ENCODE measurements at regions not wholly inside any gene's neighbourhood (a gene's known extent, or its start where the extent isn't known, plus 50 kb on each side); places are given as distances from the start of the nearest gene placed in this dataset.

- no peak for DNase-seq (ENCODE audit: extremely low spot score)
- ChIA-PET CTCF (no interaction called here), POLR2A (no interaction called here)
- TF ChIP-seq SUZ12 (IDR thresholded peaks at IDR 0.05) = no peak
- TF ChIP-seq L3MBTL2 (conservative IDR thresholded peaks at IDR 0.05) = no peak
- no peak for TF ChIP-seq SP1 (IDR thresholded peaks at IDR 0.05)
- TF ChIP-seq TARDBP (IDR thresholded peaks at IDR 0.05) = no peak
- TF ChIP-seq ARNT (IDR thresholded peaks at IDR 0.05) = no peak
- no peak for TF ChIP-seq BHLHE40 (IDR thresholded peaks at IDR 0.05; ENCODE audit: borderline replicate concordance)
- no peak for TF ChIP-seq CTBP1 (IDR thresholded peaks at IDR 0.05; ENCODE audit: borderline replicate concordance)
- TF ChIP-seq NFRKB (IDR thresholded peaks at IDR 0.05) = no peak
- TF ChIP-seq ELF4 (IDR thresholded peaks at IDR 0.05) = no peak
- no peak for TF ChIP-seq PKNOX1 (IDR thresholded peaks at IDR 0.05)
- no peak for TF ChIP-seq HDGF (IDR thresholded peaks at IDR 0.05; ENCODE audit: borderline replicate concordance)
- TF ChIP-seq FOXK2 (IDR thresholded peaks at IDR 0.05) = no peak
- no peak for TF ChIP-seq FOXA1 (IDR thresholded peaks at IDR 0.05)
- no peak for TF ChIP-seq ZNF384 (IDR thresholded peaks at IDR 0.05)
- no peak for TF ChIP-seq FOXM1 (IDR thresholded peaks at IDR 0.05; ENCODE audit: borderline replicate concordance)
- no peak for TF ChIP-seq LEF1 (IDR thresholded peaks at IDR 0.05; ENCODE audit: borderline replicate concordance)
Observed at GRCh38 chr20:57075181-57075580, 191.3 kb downstream of the BMP7 start.

- no peak for TF ChIP-seq SUZ12 (IDR thresholded peaks at IDR 0.05)
- no peak for TF ChIP-seq ELF4 (IDR thresholded peaks at IDR 0.05)
- TF ChIP-seq LEF1 (IDR thresholded peaks at IDR 0.05; ENCODE audit: borderline replicate concordance) = no peak
- no peak for TF ChIP-seq FOXK2 (IDR thresholded peaks at IDR 0.05)
- TF ChIP-seq ARNT (IDR thresholded peaks at IDR 0.05) = no peak
- no peak for TF ChIP-seq L3MBTL2 (conservative IDR thresholded peaks at IDR 0.05)
- CTCF ChIA-PET = no interaction called here
- DNase-seq (ENCODE audit: extremely low spot score) = no peak
- POLR2A ChIA-PET = no interaction called here
Observed at GRCh38 chr20:57075603-57076002, 190.8 kb downstream of the BMP7 start.

GRCh38 chr20:57076152-57076652 is 190.2 kb downstream of the BMP7 start:
- no peak for DNase-seq (ENCODE audit: extremely low spot score)
- TF ChIP-seq FOXK2 (IDR thresholded peaks at IDR 0.05) (no peak), TARDBP (IDR thresholded peaks at IDR 0.05) (no peak), FOXM1 (IDR thresholded peaks at IDR 0.05; ENCODE audit: borderline replicate concordance) (no peak), LEF1 (IDR thresholded peaks at IDR 0.05; ENCODE audit: borderline replicate concordance) (no peak), ELF4 (IDR thresholded peaks at IDR 0.05) (no peak), L3MBTL2 (conservative IDR thresholded peaks at IDR 0.05) (no peak), SP1 (IDR thresholded peaks at IDR 0.05) (no peak), NFRKB (IDR thresholded peaks at IDR 0.05) (no peak), ZNF384 (IDR thresholded peaks at IDR 0.05) (no peak)
- POLR2A ChIA-PET = no interaction called here
- CTCF ChIA-PET = no interaction called here

GRCh38 chr20:57076951-57077350 is 189.5 kb downstream of the BMP7 start:
- DNase-seq (ENCODE audit: extremely low spot score) = no peak
- CTCF ChIA-PET = no interaction called here
- POLR2A ChIA-PET = no interaction called here
- TF ChIP-seq FOXK2 (IDR thresholded peaks at IDR 0.05) = no peak
- TF ChIP-seq ZNF384 (IDR thresholded peaks at IDR 0.05) = no peak
- TF ChIP-seq TARDBP (IDR thresholded peaks at IDR 0.05) = no peak
- no peak for TF ChIP-seq ARNT (IDR thresholded peaks at IDR 0.05)
- no peak for TF ChIP-seq CTBP1 (IDR thresholded peaks at IDR 0.05; ENCODE audit: borderline replicate concordance)
- TF ChIP-seq L3MBTL2 (conservative IDR thresholded peaks at IDR 0.05) = no peak
- no peak for TF ChIP-seq SUZ12 (IDR thresholded peaks at IDR 0.05)
- no peak for TF ChIP-seq PKNOX1 (IDR thresholded peaks at IDR 0.05)
- TF ChIP-seq NFRKB (IDR thresholded peaks at IDR 0.05) = no peak
- TF ChIP-seq ELF4 (IDR thresholded peaks at IDR 0.05) = no peak
- no peak for TF ChIP-seq HDGF (IDR thresholded peaks at IDR 0.05; ENCODE audit: borderline replicate concordance)
- TF ChIP-seq SP1 (IDR thresholded peaks at IDR 0.05) = no peak
- no peak for TF ChIP-seq FOXA1 (IDR thresholded peaks at IDR 0.05)

GRCh38 chr20:57078116-57078515 is 188.3 kb downstream of the BMP7 start:
- CTCF ChIA-PET = no interaction called here
- POLR2A ChIA-PET = no interaction called here
- no peak for TF ChIP-seq BHLHE40 (IDR thresholded peaks at IDR 0.05; ENCODE audit: borderline replicate concordance)
- TF ChIP-seq FOXA1 (IDR thresholded peaks at IDR 0.05) = no peak
- no peak for TF ChIP-seq PKNOX1 (IDR thresholded peaks at IDR 0.05)
- TF ChIP-seq L3MBTL2 (conservative IDR thresholded peaks at IDR 0.05) = no peak
- TF ChIP-seq ELF4 (IDR thresholded peaks at IDR 0.05) = no peak
- no peak for TF ChIP-seq SP1 (IDR thresholded peaks at IDR 0.05)
- no peak for DNase-seq (ENCODE audit: extremely low spot score)

- ChIA-PET CTCF (no interaction called here), POLR2A (no interaction called here)
- no peak for DNase-seq (ENCODE audit: extremely low spot score)
- TF ChIP-seq SUZ12 (IDR thresholded peaks at IDR 0.05) (no peak), TARDBP (IDR thresholded peaks at IDR 0.05) (no peak), ARNT (IDR thresholded peaks at IDR 0.05) (no peak), PKNOX1 (IDR thresholded peaks at IDR 0.05) (no peak), ELF4 (IDR thresholded peaks at IDR 0.05) (no peak), BHLHE40 (IDR thresholded peaks at IDR 0.05; ENCODE audit: borderline replicate concordance) (no peak), SP1 (IDR thresholded peaks at IDR 0.05) (no peak), L3MBTL2 (conservative IDR thresholded peaks at IDR 0.05) (no peak), FOXM1 (IDR thresholded peaks at IDR 0.05; ENCODE audit: borderline replicate concordance) (no peak), ZNF384 (IDR thresholded peaks at IDR 0.05) (no peak), CTBP1 (IDR thresholded peaks at IDR 0.05; ENCODE audit: borderline replicate concordance) (no peak), LEF1 (IDR thresholded peaks at IDR 0.05; ENCODE audit: borderline replicate concordance) (no peak), HDGF (IDR thresholded peaks at IDR 0.05; ENCODE audit: borderline replicate concordance) (no peak)
Observed at GRCh38 chr20:57079031-57080005, 187.1 kb downstream of the BMP7 start.

All from HEK293T (cell line).